ENCODE measurements at regions not wholly inside any gene's neighbourhood (a gene's known extent, or its start where the extent isn't known, plus 50 kb on each side); places are given as distances from the start of the nearest gene placed in this dataset.

- H3K27me3 Mint-ChIP-seq, result peaks cover 0 to 29% (median 16%) of the 10 kb centered on the region in 5 donors
- H3K27ac Mint-ChIP-seq, result no peak overlapping the region
- H3K36me3 Mint-ChIP-seq, result no peaks in the 10 kb centered on the region
- POLR2A ChIA-PET, result no interaction called here
- no peaks in the 10 kb centered on the region for H3K4me1 ChIP-seq (ENCODE audit: control insufficient read depth in 2 of 2, insufficient read depth in 2 of 2, low read length in 2 of 2)
- intact Hi-C loops (cut with micrococcal nuclease), result no loop called here
- H3K27ac ChIP-seq (ENCODE audit: low read depth, low read length), result no peak overlapping the region
- H3K4me3 Mint-ChIP-seq, result no peak overlapping the region
- CTCF ChIA-PET, result no interaction called here
- H3K4me1 Mint-ChIP-seq, result peaks cover 0 to 6% (median 0%) of the 10 kb centered on the region in 7 donors
- no peaks in the 10 kb centered on the region for H3K9me3 ChIP-seq (ENCODE audit: control insufficient read depth in 2 of 3, low read length in 3 of 3)
- ATAC-seq (no peak), DNase-seq (no peak)
- no peaks in the 10 kb centered on the region for H3K36me3 ChIP-seq (ENCODE audit: control insufficient read depth in 2 of 3, insufficient read depth in 3 of 3, low read length in 3 of 3)
- peaks cover 0 to 6% (median 0%) of the 10 kb centered on the region in 11 donors for H3K9me3 Mint-ChIP-seq
- no peak overlapping the region for H3K4me3 ChIP-seq (ENCODE audit: low read length)
- H3K27me3 ChIP-seq (ENCODE audit: control insufficient read depth in 2 of 2, insufficient read depth in 2 of 2, low read length in 2 of 2), result no peaks in the 10 kb centered on the region
Observed at GRCh38 chr2:133829450-133830020, 261.3 kb upstream of the NCKAP5 start.

- H3K36me3 ChIP-seq (ENCODE audit: control insufficient read depth in 2 of 3, insufficient read depth in 3 of 3, low read length in 3 of 3), result no peaks in the 10 kb centered on the region
- no peak overlapping the region for H3K27ac Mint-ChIP-seq
- intact Hi-C loops (cut with micrococcal nuclease), result no loop called here
- peaks cover 0 to 15% (median 0%) of the 10 kb centered on the region in 5 donors for H3K27me3 Mint-ChIP-seq
- H3K4me3 ChIP-seq (ENCODE audit: low read length), result no peak overlapping the region
- CTCF ChIA-PET, result no interaction called here
- ATAC-seq (no peak), DNase-seq (no peak)
- POLR2A ChIA-PET, result no interaction called here
- H3K4me1 Mint-ChIP-seq, result no peaks in the 10 kb centered on the region
- no peaks in the 10 kb centered on the region for H3K27me3 ChIP-seq (ENCODE audit: control insufficient read depth in 2 of 2, insufficient read depth in 2 of 2, low read length in 2 of 2)
- H3K4me1 ChIP-seq (ENCODE audit: control insufficient read depth in 2 of 2, insufficient read depth in 2 of 2, low read length in 2 of 2), result no peaks in the 10 kb centered on the region
- no peak overlapping the region for H3K27ac ChIP-seq (ENCODE audit: low read depth, low read length)
- no peaks in the 10 kb centered on the region for H3K36me3 Mint-ChIP-seq
- H3K9me3 Mint-ChIP-seq, result no peaks in the 10 kb centered on the region
- H3K9me3 ChIP-seq (ENCODE audit: control insufficient read depth in 2 of 3, low read length in 3 of 3), result no peaks in the 10 kb centered on the region
- no peak overlapping the region for H3K4me3 Mint-ChIP-seq
Observed at GRCh38 chr2:133833746-133834145, 265.5 kb upstream of the NCKAP5 start.

- H3K4me3 Mint-ChIP-seq, result no peak overlapping the region
- Histone ChIP-seq H3K9me3 (ENCODE audit: control insufficient read depth in 2 of 3, low read length in 3 of 3) (no peaks in the 10 kb centered on the region), H3K4me3 (ENCODE audit: low read length) (no peak overlapping the region), H3K4me1 (ENCODE audit: control insufficient read depth in 2 of 2, insufficient read depth in 2 of 2, low read length in 2 of 2) (no peaks in the 10 kb centered on the region), H3K36me3 (ENCODE audit: control insufficient read depth in 2 of 3, insufficient read depth in 3 of 3, low read length in 3 of 3) (no peaks in the 10 kb centered on the region), H3K27ac (ENCODE audit: low read depth, low read length) (no peak overlapping the region), H3K27me3 (ENCODE audit: control insufficient read depth in 2 of 2, insufficient read depth in 2 of 2, low read length in 2 of 2) (no peaks in the 10 kb centered on the region)
- DNase-seq (no peak), ATAC-seq (no peak)
- H3K27me3 Mint-ChIP-seq, result peaks cover 0 to 6% (median 0%) of the 10 kb centered on the region in 5 donors
- ChIA-PET CTCF (interaction anchor here (0.7 kb wide), 1 partner anchor 90 kb away, joined by 3 read pairs; no protein-coding TSS in a partner anchor), POLR2A (no interaction called here)
- no peaks in the 10 kb centered on the region for H3K4me1 Mint-ChIP-seq
- intact Hi-C loops (cut with micrococcal nuclease), result no loop called here
- no peaks in the 10 kb centered on the region for H3K36me3 Mint-ChIP-seq
- H3K27ac Mint-ChIP-seq, result no peak overlapping the region
- no peaks in the 10 kb centered on the region for H3K9me3 Mint-ChIP-seq
Observed at GRCh38 chr2:133835821-133836619, 267.8 kb upstream of the NCKAP5 start.

GRCh38 chr2:133836691-133837345, 268.6 kb upstream of the NCKAP5 start:
- no peak for DNase-seq

GRCh38 chr2:133837441-133838094, 269.3 kb upstream of the NCKAP5 start:
- ChIA-PET POLR2A (no interaction called here), CTCF (no interaction called here)
- Histone ChIP-seq H3K27ac (ENCODE audit: low read depth, low read length) (no peak overlapping the region), H3K27me3 (ENCODE audit: control insufficient read depth in 2 of 2, insufficient read depth in 2 of 2, low read length in 2 of 2) (no peaks in the 10 kb centered on the region), H3K9me3 (ENCODE audit: control insufficient read depth in 2 of 3, low read length in 3 of 3) (no peaks in the 10 kb centered on the region), H3K4me3 (ENCODE audit: low read length) (no peak overlapping the region), H3K36me3 (ENCODE audit: control insufficient read depth in 2 of 3, insufficient read depth in 3 of 3, low read length in 3 of 3) (no peaks in the 10 kb centered on the region), H3K4me1 (ENCODE audit: control insufficient read depth in 2 of 2, insufficient read depth in 2 of 2, low read length in 2 of 2) (no peaks in the 10 kb centered on the region)
- Mint-ChIP-seq H3K27me3 (peaks cover 0 to 6% (median 0%) of the 10 kb centered on the region in 5 donors), H3K4me1 (no peaks in the 10 kb centered on the region), H3K36me3 (no peaks in the 10 kb centered on the region), H3K4me3 (no peak overlapping the region), H3K27ac (no peak overlapping the region), H3K9me3 (no peaks in the 10 kb centered on the region)
- ATAC-seq (no peak), DNase-seq (no peak)
- intact Hi-C loops (cut with micrococcal nuclease), result no loop called here

More at GRCh38 chr2:133836691-133837345, 268.6 kb upstream of the NCKAP5 start:
- Histone ChIP-seq H3K4me3 (ENCODE audit: low read length) (no peak overlapping the region), H3K4me1 (ENCODE audit: control insufficient read depth in 2 of 2, insufficient read depth in 2 of 2, low read length in 2 of 2) (no peaks in the 10 kb centered on the region), H3K27me3 (ENCODE audit: control insufficient read depth in 2 of 2, insufficient read depth in 2 of 2, low read length in 2 of 2) (no peaks in the 10 kb centered on the region), H3K27ac (ENCODE audit: low read depth, low read length) (no peak overlapping the region), H3K9me3 (ENCODE audit: control insufficient read depth in 2 of 3, low read length in 3 of 3) (no peaks in the 10 kb centered on the region), H3K36me3 (ENCODE audit: control insufficient read depth in 2 of 3, insufficient read depth in 3 of 3, low read length in 3 of 3) (no peaks in the 10 kb centered on the region)
- no peaks in the 10 kb centered on the region for H3K4me1 Mint-ChIP-seq
- no peak overlapping the region for H3K27ac Mint-ChIP-seq
- H3K27me3 Mint-ChIP-seq, result peaks cover 0 to 6% (median 0%) of the 10 kb centered on the region in 5 donors
- POLR2A ChIA-PET, result no interaction called here
- intact Hi-C loops (cut with micrococcal nuclease), result no loop called here
- CTCF ChIA-PET, result interaction anchor here (0.7 kb wide), 1 partner anchor 89 kb away, joined by 3 read pairs; no protein-coding TSS in a partner anchor
- H3K36me3 Mint-ChIP-seq, result no peaks in the 10 kb centered on the region
- no peak for ATAC-seq
- H3K9me3 Mint-ChIP-seq, result no peaks in the 10 kb centered on the region
- no peak overlapping the region for H3K4me3 Mint-ChIP-seq

GRCh38 chr2:133838642-133839365, 270.5 kb upstream of the NCKAP5 start:
- ChIA-PET POLR2A (no interaction called here), CTCF (no interaction called here)
- no peaks in the 10 kb centered on the region for H3K9me3 Mint-ChIP-seq
- DNase-seq (no peak), ATAC-seq (no peak)
- intact Hi-C loops (cut with micrococcal nuclease), result no loop called here
- H3K27ac Mint-ChIP-seq, result no peak overlapping the region
- no peaks in the 10 kb centered on the region for H3K36me3 Mint-ChIP-seq
- no peaks in the 10 kb centered on the region for H3K27me3 ChIP-seq (ENCODE audit: control insufficient read depth in 2 of 2, insufficient read depth in 2 of 2, low read length in 2 of 2)
- H3K4me1 Mint-ChIP-seq, result no peaks in the 10 kb centered on the region
- no peaks in the 10 kb centered on the region for H3K36me3 ChIP-seq (ENCODE audit: control insufficient read depth in 2 of 3, insufficient read depth in 3 of 3, low read length in 3 of 3)
- no peak overlapping the region for H3K4me3 Mint-ChIP-seq
- no peaks in the 10 kb centered on the region for H3K27me3 Mint-ChIP-seq
- no peak overlapping the region for H3K27ac ChIP-seq (ENCODE audit: low read depth, low read length)
- H3K9me3 ChIP-seq (ENCODE audit: control insufficient read depth in 2 of 3, low read length in 3 of 3), result no peaks in the 10 kb centered on the region
- no peak overlapping the region for H3K4me3 ChIP-seq (ENCODE audit: low read length)
- H3K4me1 ChIP-seq (ENCODE audit: control insufficient read depth in 2 of 2, insufficient read depth in 2 of 2, low read length in 2 of 2), result no peaks in the 10 kb centered on the region
